Activated T-cell treated with anti-CD3 and anti-CD28 coated beads, Interleukin-2, amount 50 U/mL, for 1 hour (primary cell): ENCODE measurements at regions not wholly inside any gene's neighbourhood (a gene's known extent, or its start where the extent isn't known, plus 50 kb on each side); places are given as distances from the start of the nearest gene placed in this dataset.

Experiments
- DNase-seq: peaks from one replicate; pipeline ENCODE4 v3.0.0-alpha.2; 2020

DNA sequence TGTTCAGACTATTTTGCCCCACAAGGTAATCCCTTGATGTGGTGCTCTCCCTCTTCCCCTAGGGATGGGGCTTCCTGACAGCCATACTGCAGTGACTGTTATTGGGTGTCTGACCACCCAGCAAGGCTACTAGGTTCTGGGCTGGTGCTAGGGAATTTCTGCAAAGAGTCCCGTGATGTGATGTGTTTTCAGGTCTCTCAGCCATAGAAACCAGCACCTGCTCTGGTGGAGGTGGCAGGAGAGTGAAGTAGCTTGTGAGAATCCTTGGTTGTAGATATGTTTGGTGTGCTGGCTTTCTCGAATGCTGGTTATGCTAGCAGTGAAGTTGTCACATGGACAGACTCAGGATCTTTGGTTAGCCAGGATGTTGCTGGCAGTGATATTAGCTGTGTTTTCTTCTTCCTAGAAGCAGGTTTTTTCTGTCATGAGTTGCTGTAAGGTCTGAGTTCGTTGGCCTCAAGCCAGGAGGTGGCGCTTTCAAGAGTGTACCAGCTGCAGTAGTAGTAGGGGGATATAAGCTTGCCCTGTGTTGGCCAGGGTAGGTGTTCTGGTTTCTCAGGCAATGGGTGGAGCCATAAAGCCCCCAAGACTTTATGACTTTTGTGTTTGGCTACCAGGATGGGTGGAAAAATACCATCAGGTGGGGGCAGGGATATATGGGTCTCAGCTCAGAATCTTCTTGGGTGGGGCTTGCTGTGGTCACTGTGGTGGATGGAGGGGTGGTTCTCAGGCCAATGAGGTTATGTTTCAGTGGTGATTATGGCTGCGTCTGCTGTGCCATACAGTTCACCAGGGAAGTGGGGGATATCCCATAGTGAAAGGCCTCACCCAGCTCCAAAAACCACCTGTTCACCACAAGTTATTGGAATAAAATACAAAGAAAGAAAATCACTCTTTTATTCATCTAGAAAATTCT lies 1112.3 kb downstream of the KCNT2 start:
- DNase-seq, result no peak

DNA sequence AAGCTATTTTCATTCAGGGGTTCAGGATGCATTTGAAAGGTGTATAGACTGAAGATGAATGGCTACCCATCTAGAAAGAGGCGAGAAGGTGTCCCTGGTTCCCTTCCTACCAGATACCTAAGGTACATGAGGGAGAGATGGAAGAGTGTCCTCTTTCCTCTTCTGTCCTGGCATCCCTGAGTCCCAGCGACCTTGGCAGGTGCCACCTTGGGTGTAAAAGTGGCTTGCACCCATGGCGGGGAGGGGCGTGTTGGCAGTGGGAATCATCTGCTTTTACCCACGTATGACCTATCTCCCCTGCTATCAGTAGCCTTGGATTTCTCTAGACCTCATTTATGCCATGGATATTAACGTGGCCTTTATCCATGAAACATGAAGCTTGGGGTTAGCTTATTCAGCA lies 1126.1 kb downstream of the KCNT2 start:
- DNase-seq, result no peak

DNA sequence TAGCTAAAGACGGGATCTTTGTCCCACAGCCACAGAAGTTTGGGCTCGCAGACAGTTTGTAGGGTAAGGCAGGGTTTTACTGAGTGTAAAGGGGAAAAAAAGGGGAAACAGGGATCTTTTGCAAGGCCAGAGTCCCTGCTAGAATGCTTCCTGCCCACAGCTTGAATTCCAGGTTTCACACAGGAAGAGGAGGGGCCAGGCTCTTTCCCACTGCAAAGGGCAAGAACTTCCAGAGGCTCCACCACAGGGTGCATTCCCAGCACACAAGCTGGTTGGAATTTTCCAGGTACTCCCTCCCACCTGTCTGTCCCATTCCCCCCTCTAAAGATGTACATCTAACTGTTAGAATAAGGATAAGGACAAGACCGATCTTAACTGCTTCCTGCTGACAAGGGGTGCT lies 1126.9 kb downstream of the KCNT2 start:
- no peak for DNase-seq

DNA sequence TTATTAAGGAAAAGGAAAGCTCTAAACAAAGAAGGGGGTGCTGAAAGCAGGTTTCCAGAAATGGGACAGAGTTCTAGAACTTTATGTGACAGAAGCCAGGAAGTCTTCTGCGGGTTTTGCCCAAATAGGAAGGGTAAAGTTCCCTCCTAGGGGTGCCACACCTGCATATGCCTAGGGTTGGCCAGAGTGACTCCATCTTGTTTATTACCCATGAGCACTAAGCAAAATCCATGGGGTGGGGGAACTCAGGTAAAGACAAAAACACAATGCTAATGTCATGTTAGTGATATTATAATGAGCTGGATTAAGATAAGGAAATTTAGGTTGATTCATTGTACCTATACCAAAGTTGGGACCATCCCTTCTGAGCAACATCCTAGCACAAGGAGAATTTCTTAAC lies 1132.7 kb downstream of the KCNT2 start:
- DNase-seq, result no peak

DNA sequence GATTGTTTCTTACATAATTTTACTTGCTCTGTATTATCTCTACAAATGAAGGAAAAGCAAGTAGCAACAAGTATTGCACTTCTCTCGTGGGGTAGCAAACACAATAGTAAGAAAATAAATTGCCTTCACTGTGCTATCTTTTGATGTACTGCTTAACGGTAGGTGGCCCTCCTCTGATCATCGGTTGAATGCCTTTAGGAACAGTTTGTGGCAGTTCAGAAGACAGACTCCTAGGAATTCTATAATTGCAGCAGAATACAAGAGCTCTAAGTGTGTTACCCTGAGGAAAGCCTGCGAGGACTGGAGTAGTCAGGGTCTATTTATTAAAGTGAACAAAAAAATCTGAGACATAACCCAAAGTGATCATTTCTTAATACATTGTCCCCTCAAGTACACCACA lies 1135.9 kb downstream of the KCNT2 start:
- DNase-seq, result no peak

DNA sequence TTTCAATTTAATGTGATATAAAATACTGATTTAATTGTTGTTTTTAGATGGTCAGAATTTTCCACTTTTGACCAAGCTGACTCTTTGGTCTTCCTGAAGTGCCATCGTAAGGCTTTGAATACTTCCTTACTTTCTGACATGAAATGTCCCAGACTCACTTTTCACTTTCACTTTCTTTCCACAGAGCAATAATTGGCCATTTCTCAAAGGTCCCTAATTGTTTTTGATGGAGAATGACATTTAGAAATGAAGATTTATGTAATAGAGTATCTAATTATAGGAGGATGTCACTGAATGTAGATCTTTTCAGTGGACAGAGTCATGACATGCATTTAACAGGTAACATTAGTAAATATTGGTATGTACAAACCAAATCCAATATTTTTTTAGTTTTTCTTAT lies 1141.6 kb downstream of the KCNT2 start:
- no peak for DNase-seq

DNA sequence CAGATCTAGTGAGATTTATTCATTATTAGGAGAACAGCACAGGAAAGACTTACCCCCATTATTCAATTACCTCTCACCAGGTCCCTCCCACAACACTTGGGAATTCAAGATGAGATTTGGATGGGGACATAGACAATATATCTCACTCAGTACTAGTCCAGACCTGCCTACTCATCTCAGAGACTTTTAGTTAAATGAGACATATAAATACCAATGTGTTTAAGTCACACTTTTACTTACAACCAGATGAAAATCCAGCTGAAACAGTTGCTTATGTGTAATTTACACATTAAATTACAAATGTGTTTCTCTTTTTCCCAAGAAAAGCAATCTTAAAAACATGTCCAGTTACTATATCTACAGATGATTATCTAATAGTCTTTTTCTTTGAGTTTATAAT lies 1145.6 kb downstream of the KCNT2 start:
- DNase-seq, result no peak

DNA sequence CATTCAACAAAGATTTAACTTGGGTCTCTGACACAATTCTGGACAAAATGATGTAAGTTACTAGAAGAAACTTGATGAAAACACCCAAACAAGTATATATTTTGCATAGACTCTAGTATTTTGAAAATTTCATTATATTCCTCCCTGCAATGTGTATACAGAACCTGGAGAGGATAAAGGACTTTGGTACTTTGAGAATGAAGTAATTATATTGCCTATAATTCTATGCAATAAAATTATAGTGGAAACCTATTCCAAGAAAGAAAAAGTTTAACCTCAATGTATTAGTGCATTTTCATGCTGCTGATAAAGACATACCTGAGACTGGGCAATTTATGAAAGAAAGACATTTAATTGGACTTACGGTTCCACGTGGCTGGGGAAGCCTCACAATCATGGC lies 1146.1 kb downstream of the KCNT2 start:
- DNase-seq, result no peak

DNA sequence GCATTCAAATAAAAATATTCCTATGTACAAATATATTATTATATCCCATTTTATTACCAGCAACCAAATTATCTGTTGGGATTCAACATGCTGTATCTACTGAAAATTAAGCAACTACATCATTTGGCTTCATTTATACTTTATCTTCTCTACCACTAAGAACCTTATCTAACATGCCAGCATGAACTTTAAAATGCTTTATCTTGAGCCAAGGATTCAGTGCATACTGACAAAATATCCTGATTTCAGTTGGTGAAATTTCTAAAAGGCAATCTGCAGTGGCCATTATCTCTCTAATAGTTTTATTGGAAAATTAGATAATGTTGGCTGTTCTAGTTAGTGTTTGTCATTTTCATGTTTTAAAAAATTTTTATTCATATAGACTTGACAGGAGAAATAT lies 1149.9 kb downstream of the KCNT2 start:
- DNase-seq, result no peak

DNA sequence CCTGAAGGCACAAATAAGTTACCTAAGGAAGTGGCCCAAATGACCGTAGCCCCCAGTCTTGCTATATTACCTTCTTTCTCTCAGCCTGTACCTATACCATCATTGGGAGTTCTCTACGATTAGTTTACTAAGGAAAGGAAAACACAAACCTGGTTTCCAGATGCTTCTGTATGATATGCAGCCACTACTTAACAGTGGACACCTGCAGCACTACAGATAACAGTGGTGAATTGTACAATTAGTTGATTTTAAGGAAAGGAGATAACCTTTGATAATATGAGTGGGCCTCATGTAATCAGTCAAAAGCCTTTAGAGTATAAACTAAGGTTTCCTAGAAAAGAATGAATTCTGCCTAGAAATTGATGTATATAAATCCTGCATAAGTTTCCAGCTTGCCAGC lies 1157.4 kb downstream of the KCNT2 start:
- no peak for DNase-seq

DNA sequence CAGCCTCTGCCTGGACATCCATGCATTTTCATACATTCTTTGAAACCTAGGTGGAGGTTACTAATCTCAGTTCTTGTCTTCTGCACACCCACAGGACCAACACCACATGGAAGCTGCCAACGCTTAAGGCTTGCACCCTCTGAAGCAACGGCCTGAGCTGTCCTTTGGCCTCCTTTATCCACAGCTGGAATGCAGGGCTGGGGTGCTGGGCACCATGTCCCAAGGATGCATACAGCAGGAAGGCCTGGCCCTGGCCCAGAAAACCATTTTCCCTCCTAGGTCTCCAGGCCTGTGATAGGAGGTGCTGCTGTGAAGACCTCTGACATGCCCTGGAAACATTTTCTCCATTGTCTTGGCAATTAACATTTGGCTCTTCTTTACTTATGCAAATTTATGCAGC lies 1168.6 kb downstream of the KCNT2 start:
- no peak for DNase-seq

DNA sequence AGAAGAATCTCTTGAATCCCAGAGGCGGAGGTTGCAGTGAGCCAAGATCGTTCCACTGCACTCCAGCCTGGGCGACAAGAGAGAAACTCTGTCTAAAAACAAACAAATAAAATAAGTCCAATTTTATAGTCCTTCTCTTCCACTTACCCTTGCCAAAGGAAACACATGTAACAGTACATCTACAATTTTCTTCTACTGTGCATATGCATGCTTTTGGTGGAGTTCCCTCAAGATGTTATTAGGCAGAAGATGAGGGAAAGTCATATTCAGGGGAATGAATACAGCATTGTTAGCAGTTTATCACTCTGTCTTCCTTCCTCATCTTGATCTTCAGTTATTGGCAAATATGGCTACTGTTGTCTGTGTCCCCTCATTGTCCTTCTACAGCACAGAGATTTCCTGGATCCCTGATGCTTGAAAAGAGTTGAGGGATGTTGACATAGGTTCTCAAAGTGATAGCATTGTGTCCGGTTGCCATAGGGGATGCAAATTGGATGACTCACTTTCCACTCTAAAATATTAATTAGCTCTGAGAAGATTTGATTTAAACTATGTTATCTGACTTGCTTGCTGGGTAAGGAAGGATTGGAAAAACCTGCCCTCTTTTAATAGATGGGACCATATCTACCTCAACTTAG lies 1173.6 kb downstream of the KCNT2 start:
- no peak for DNase-seq

DNA sequence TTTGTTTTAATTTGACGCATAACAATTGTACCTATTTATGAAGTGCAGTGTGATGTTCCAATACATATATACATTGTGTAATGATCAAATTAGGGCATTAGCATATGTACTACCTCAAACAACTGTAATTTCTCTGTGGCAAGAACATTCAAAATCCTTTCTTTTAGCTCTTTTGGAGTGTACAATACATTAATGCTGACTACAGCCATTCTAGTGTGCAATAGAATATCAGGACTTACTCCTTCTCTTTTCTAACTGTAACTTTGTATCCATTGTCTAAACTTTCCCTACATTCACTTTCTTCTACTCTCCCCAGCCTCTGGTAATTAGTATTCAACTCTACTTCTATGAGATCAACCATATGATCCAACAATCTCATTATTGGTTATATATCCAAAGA lies 1177.4 kb downstream of the KCNT2 start:
- DNase-seq, result no peak

DNA sequence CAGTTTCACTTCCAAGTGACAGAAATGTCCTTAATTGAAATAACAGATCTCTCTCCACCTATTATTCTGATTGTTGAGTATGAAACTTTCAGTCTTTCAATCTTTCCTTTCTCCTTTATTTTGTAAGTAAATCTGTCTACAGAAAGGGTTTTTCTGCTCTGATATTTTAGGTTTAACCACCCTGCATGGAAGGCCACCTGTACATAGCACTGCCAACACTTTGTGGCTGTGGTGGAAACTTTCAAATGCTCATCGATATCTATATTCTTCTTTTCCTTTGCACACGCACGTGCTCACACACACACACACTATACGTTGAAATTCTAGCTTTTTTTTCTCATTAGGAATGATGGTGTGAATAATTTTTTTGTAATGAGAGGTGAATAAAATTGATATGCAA lies 1179.3 kb downstream of the KCNT2 start:
- no peak for DNase-seq

DNA sequence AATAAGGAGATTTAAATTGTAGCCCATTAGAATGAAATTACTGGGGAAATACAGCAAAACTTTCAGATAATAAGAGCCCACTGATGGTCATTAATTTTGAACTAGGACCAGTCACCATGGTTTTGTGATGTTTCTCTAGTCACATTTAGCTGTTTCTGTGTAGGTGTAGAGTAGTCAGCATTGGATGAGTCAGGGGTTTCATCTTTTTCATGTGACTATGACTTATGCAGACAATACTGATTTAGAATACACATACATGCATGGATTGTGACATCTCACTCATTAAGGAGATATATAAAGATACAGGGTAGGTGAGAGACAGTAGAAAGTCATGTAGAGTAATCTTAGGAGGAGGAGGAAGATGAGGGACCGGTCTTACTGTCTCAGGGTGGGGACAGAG lies 1192.7 kb downstream of the KCNT2 start:
- no peak for DNase-seq

DNA sequence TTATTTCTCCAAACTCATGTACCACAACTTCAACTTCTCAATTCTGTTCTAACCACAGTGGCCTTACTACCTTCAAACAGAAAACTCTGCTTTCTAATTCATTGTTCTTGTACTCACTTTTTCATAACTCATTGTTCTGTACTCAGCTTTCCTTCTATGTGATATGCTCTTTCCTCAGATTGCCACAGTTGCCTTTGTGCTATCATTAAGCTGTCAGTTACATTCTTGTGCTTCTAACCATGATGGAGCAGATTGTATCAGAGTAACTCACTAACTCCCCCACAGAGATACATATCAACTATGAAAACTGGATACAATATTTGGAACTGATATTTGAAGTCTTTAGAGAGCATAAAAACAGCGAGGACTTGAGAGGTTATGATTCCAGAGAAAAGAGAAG lies 1213.7 kb downstream of the KCNT2 start:
- no peak for DNase-seq

DNA sequence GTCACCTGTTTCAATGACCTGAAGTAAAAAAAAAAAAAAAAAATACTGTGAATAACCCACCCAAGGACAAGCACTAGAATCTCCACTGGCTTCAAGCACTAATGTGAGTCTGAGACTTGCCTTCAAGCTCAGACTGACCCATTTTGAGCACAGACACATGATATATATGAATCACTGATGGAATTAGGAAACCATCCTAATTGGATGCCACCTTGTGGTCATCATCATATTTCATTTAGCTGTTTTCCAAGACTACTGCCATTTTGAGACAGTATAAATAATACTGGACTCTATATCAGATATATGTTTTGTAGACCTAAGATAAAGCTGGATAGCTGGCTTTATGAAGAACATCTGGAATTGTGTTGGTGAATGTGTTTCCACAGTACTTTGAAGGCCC lies 1232.0 kb downstream of the KCNT2 start:
- DNase-seq, result no peak

DNA sequence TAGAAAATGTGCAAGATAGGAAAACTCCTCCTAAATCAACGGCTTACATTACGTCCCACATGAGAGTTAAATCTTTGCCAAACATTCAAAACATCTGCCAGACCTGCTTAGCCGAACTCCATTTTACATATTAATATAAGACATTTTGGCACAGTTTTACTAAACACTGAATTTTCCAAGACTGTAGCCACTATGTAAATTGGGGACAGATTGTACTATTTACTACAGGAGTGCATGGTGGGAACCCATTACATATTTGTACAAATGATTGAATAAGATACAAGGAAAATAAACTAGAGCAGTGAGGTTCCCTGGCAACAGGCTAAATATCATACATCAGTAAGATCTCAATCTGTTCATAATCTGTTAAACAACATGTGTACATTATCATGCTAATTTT lies 1234.4 kb downstream of the KCNT2 start:
- no peak for DNase-seq

DNA sequence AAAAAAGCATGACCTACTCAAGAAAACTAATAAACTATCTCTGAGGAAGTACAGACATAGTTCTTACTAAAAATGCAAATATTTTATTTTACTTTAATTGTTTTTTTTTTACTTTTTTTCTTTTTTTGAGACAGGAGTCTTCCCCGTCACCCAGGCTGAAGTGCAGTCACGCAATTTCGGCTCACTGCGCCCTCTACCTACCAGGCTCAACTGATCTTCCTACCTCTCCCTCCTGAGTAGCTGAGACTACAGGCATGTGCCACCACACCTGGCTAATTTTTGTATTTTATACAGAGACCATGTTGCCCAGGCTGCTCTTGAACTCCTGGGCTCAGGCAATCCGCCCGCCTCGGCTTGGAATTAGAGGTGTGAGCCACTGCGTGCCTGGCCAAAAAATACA lies 1263.1 kb downstream of the KCNT2 start:
- no peak for DNase-seq

DNA sequence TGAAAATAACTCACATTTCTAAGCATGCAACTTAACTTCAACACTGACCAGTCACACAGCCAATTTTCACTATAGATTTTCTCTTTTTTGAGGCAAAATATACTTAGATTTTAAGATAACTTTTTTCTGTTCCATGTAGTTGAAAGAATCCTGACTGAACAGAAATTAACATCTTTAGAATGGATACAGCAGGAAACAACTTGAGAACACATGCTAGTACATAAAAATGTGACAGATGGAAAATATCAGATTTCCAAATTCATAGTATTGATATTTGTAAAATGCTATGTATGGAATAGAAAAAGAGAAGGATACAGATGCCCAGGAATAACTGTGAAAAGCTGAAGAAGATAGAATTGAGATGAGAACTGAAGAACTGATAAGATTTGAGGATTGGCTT lies 1270.6 kb downstream of the KCNT2 start:
- DNase-seq, result no peak

DNA sequence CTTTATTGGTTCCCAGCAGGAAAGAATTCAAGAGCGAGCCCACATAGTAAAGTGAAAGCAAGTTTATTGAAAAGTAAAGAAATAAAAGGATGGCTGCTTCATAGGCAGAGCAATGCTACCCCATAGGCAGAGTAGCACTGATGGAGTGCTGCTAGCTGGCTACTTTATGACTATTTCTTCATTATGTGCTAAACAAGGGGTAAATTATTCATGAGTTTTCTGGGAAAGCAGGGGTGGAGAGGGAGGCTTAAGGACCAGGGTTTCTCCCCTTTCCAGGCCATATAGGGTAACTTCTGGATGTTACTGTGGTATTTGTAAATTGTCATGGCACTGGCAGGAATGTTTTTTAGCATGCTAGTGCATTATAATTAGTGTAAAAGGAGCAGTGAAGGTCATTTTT lies 1271.4 kb downstream of the KCNT2 start:
- DNase-seq, result no peak

DNA sequence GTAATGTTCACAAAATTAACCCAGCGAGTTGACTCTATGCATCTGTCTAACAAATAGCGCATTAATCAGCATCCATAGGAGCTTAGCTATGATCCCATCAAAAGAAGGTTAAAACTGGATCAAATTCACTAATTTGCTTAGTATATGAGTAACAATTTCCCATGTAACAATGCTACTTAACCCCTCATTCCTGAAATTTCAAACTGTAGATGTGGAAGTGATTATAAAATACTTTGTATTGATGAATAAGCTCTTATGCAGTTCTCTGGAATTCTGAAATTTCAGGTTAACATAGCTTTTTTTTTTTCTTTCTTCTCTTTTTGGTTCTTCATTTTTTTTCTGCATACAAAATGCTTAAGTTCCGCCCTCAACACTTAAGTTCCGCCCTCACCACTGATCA lies 1272.7 kb downstream of the KCNT2 start:
- DNase-seq, result no peak

DNA sequence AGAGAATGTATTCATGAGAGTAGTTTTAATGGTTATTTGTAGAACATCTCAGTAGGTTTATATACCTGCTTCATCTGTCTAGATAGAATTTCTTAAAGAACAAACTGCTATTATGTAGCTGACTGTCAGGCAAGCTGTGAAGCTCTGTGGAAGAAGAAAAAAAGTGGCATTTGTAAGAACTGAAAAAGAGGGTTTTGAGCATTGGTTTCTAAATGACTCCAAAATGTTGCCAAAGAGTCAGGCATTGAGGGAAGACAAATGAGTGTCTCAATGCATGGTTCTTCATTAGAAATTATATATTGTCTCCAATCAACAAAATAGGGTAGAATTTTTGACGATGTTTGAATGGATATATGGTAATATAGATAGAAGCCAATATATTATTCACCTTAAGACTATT lies 1276.1 kb downstream of the KCNT2 start:
- DNase-seq, result no peak

DNA sequence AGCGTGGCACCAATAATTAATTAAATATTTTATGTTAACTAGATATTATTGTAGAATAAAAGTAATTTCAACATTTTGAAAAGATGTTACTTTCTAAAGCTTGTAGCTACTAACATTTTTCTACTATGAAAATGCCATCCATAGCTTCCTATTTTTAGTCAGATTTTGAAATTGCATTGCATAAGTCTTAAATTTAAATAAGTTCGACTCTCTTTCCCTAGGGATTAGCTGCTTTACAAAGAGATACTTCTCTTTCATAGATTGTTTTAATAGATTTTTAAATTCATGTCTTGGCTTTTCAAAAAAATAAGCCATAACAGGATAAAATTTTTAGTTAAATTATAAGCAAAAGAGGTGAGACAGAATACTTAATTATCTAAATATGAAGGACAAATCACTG lies 1279.6 kb downstream of the KCNT2 start:
- DNase-seq, result no peak

DNA sequence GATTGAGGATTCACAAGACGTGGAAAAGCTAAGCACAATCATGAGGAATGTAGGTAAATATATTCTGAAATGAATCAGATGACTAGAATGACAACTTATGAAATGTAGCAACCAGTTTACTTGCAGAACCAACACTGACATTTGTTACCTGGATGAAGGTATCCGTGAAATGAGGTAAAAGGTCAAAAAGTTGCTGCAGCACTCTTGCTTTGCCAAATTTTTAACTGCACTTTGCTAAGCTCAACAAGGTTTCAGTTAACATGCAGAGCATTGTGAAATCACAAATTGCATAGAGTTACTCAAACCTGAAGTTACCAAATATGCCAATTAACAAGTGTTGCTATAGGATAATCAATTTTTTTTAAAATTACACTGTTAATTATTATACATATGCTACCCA lies 1280.1 kb downstream of the KCNT2 start:
- DNase-seq, result no peak
